Kidney epithelial cell (primary cell): ENCODE measurements at regions not wholly inside any gene's neighbourhood (a gene's known extent, or its start where the extent isn't known, plus 50 kb on each side); places are given as distances from the start of the nearest gene placed in this dataset.
"Not testable (repeated sequence)": the region's sequence is repeated elsewhere in the genome, so short reads cannot be mapped to it uniquely, and the experiment has no call there.

Source experiments
- DNase-seq: peaks from one replicate; pipeline ENCODE4 v3.0.0-alpha.2; 2010; ENCODE audit warnings: low read depth
- H3K27me3 ChIP-seq: 2 replicates; pipeline ENCODE4 v1.6.0; 2011; ENCODE audit warnings: low read length; ENCODE audit not compliant: control insufficient read depth, insufficient read depth
- H3K36me3 ChIP-seq: 2 replicates; pipeline ENCODE4 v1.5.1; 2011; ENCODE audit warnings: low read length; ENCODE audit not compliant: control insufficient read depth, insufficient read depth
- H3K4me3 ChIP-seq: 2 replicates; pipeline ENCODE4 v1.5.1; 2011; ENCODE audit warnings: low read depth, mild to moderate bottlenecking, control low read depth, low read length
- TF ChIP-seq, protein P1 (sequence below): IDR thresholded peaks from 2 replicates; pipeline ENCODE4 v1.5.1; 2011; ENCODE audit warnings: mild to moderate bottlenecking, moderate library complexity, low read length, control low read depth, inconsistent platforms; ENCODE audit not compliant: insufficient read depth, poor library complexity, severe bottlenecking

DNA sequence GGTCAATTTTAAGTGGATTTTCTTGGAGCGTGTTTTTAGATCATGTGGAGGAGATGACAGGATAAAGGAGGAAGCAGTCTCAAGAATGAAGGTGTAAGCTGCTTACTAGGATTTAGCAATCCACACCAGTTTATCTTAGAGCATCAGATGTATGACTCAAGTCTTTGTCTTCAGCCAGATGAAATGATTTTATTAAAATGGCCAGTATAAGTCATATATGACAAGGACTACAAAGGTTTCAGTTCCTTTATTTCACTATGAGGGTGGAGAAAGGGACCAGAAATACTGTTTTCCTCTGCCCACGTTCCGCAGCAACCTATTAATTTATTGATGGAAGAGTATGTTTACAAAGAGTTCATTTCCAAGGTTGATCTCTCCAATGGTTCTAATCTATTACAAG lies 970.5 kb upstream of the SLC39A10 start:
- Histone ChIP-seq H3K27me3 (no peaks in the 10 kb centered on the region), H3K4me3 (no peak overlapping the region), H3K36me3 (no peaks in the 10 kb centered on the region)
- DNase-seq: no peak
- TF ChIP-seq, protein P1, sequence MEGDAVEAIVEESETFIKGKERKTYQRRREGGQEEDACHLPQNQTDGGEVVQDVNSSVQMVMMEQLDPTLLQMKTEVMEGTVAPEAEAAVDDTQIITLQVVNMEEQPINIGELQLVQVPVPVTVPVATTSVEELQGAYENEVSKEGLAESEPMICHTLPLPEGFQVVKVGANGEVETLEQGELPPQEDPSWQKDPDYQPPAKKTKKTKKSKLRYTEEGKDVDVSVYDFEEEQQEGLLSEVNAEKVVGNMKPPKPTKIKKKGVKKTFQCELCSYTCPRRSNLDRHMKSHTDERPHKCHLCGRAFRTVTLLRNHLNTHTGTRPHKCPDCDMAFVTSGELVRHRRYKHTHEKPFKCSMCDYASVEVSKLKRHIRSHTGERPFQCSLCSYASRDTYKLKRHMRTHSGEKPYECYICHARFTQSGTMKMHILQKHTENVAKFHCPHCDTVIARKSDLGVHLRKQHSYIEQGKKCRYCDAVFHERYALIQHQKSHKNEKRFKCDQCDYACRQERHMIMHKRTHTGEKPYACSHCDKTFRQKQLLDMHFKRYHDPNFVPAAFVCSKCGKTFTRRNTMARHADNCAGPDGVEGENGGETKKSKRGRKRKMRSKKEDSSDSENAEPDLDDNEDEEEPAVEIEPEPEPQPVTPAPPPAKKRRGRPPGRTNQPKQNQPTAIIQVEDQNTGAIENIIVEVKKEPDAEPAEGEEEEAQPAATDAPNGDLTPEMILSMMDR: no peak

DNA sequence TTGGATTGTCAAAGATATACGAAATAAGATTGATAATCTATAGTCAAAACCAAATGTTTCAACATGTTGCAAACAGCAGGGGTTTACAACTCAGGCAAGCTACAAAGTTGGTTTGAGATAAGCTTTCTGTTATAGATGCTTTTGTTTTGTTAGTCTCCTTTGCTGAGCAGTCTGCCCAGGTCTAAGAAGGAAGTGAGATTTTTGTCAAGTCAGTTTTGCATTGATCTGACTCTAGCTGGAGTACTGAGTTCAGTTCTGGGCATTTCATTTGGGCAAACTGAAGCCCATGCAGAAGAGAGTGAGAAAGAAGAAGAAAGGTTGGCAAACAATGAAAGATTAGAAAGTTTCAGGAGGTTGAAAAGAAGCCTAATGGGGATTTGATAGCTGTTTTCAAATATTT lies 983.0 kb upstream of the SLC39A10 start:
- no peaks in the 10 kb centered on the region for H3K36me3 ChIP-seq
- no peak for DNase-seq
- H3K27me3 ChIP-seq: no peaks in the 10 kb centered on the region
- no peak overlapping the region for H3K4me3 ChIP-seq
- TF ChIP-seq, protein P1: no peak

DNA sequence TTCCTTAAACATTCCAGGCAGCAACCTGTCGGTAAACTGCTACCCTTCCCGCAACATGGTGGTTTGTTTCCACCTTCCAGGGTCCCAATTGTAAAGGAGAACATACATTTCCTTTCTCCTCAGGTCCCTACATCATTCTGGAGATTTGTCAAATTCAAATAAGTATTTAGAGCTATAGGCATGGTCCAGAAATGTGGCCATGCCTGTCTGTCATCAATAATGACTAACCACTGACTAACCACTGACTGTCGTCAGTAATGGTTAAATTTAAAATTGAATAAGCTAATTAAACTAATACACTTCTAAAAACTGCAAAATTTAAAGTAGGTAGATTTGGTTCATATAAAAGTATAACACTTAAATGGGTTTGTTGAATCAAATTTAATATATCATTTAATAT lies 984.0 kb upstream of the SLC39A10 start:
- no peak for DNase-seq
- no peak overlapping the region for H3K4me3 ChIP-seq
- H3K36me3 ChIP-seq: no peaks in the 10 kb centered on the region
- TF ChIP-seq, protein P1: no peak
- no peaks in the 10 kb centered on the region for H3K27me3 ChIP-seq

DNA sequence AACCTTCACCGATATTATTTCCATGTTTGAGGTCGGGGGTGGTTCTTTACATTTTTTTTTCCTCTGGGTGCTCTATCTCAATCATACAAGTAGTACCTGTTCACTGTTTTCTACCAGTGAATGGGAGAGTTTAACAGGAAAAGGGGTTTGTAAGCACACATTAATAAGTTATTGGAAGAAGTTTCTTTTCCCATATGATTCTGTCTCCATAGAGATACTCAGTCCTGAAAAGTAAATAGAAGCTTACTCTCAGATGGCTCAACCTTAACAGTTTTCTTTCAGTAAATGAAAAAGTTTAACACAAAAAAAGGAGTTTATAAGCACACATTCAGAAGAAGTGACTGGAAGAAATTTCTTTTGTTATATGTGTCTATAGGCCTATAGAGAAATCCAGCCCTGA lies 995.6 kb upstream of the SLC39A10 start:
- Histone ChIP-seq H3K4me3 (no peak overlapping the region), H3K36me3 (no peaks in the 10 kb centered on the region), H3K27me3 (no peaks in the 10 kb centered on the region)
- TF ChIP-seq, protein P1: no peak
- DNase-seq: no peak

DNA sequence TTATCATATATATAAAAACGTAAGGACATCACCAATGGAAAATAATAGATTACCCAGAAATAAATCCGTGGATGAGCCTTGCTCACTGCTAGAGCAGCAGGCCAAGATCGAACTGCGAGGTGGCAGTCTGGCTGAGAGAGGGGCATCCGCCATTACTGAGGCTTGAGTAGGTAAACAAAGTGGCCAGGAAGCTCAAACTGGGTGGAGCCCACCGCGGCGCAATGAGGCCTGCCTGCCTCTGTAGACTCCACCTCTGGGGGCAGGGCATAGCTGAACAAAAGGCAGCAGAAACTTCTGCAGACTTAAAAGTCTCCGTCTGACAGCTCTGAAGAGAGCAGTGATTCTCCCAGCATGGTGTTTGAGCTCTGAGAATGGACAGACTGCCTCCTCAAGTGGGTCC lies 1018.0 kb upstream of the SLC39A10 start:
- not testable (repeated sequence) for H3K36me3 ChIP-seq, H3K4me3 ChIP-seq, H3K27me3 ChIP-seq, DNase-seq

DNA sequence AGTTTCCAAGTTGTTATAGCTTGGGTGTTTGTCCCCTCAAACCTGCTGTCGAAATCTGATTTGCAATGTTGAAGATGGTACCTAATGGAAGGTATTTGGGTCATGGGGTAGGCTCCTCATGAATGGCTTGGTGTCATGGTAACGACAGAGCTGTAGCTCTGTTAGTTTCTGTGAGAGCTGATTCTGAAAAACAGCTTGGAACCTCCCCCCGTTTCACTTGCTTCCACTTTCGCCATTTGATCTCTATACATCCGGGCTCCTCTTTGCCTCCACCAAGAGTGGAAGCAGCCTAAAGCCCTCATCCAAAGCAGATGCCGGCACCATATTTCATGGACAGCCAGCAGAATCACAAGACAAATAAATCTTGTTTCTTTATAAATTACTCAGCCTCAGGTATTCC lies 1035.1 kb upstream of the SLC39A10 start:
- H3K27me3 ChIP-seq: no peaks in the 10 kb centered on the region
- no peak for DNase-seq
- TF ChIP-seq, protein P1: no peak
- H3K36me3 ChIP-seq: no peaks in the 10 kb centered on the region
- H3K4me3 ChIP-seq: no peak overlapping the region
